WERI-Rb-1 (cell line): ENCODE measurements at regions not wholly inside any gene's neighbourhood (a gene's known extent, or its start where the extent isn't known, plus 50 kb on each side); places are given as distances from the start of the nearest gene placed in this dataset.

Experiments used
- DNase-seq: peaks from one replicate; pipeline ENCODE4 v3.0.0-alpha.2; 2020
- H3K27ac ChIP-seq: fragments of 250-450 bp; sonication (Bioruptor Pico); 2 replicates; pipeline ENCODE4 v1.5.1; 2020; ENCODE audit warnings: mild to moderate bottlenecking, moderate library complexity
- H3K27me3 ChIP-seq: fragments of 250-450 bp; sonication (Bioruptor Pico); 2 replicates; pipeline ENCODE4 v1.5.1; 2021; ENCODE audit warnings: mild to moderate bottlenecking, low read depth, moderate library complexity; ENCODE audit not compliant: insufficient read depth, severe bottlenecking
- H3K36me3 ChIP-seq: fragments of 250-450 bp; sonication (Bioruptor Pico); 2 replicates; pipeline ENCODE4 v1.5.1; 2020; ENCODE audit warnings: mild to moderate bottlenecking, moderate library complexity
- H3K4me3 ChIP-seq: 2 replicates; pipeline ENCODE4 v1.5.1; 2011; ENCODE audit warnings: low read depth, mild to moderate bottlenecking, control low read depth, low read length
- H3K9me3 ChIP-seq: fragments of 250-450 bp; sonication (Bioruptor Pico); 2 replicates; pipeline ENCODE4 v1.5.1; 2021; ENCODE audit warnings: mild to moderate bottlenecking, moderate library complexity; ENCODE audit not compliant: severe bottlenecking
- TF ChIP-seq, protein P1 (sequence below): IDR thresholded peaks from 2 replicates; pipeline ENCODE4 v1.5.1; 2011; ENCODE audit warnings: low read depth, mild to moderate bottlenecking, control low read depth, inconsistent platforms, low read length

GRCh38 chr5:93272108-93272507, 308.9 kb downstream of the NR2F1-AS1 start:
- Histone ChIP-seq H3K27me3 (no peaks in the 10 kb centered on the region), H3K27ac (no peak overlapping the region), H3K9me3 (no peaks in the 10 kb centered on the region), H3K4me3 (no peak overlapping the region), H3K36me3 (no peaks in the 10 kb centered on the region)
- no peak for DNase-seq
- TF ChIP-seq, protein P1, sequence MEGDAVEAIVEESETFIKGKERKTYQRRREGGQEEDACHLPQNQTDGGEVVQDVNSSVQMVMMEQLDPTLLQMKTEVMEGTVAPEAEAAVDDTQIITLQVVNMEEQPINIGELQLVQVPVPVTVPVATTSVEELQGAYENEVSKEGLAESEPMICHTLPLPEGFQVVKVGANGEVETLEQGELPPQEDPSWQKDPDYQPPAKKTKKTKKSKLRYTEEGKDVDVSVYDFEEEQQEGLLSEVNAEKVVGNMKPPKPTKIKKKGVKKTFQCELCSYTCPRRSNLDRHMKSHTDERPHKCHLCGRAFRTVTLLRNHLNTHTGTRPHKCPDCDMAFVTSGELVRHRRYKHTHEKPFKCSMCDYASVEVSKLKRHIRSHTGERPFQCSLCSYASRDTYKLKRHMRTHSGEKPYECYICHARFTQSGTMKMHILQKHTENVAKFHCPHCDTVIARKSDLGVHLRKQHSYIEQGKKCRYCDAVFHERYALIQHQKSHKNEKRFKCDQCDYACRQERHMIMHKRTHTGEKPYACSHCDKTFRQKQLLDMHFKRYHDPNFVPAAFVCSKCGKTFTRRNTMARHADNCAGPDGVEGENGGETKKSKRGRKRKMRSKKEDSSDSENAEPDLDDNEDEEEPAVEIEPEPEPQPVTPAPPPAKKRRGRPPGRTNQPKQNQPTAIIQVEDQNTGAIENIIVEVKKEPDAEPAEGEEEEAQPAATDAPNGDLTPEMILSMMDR: no peak

DNA sequence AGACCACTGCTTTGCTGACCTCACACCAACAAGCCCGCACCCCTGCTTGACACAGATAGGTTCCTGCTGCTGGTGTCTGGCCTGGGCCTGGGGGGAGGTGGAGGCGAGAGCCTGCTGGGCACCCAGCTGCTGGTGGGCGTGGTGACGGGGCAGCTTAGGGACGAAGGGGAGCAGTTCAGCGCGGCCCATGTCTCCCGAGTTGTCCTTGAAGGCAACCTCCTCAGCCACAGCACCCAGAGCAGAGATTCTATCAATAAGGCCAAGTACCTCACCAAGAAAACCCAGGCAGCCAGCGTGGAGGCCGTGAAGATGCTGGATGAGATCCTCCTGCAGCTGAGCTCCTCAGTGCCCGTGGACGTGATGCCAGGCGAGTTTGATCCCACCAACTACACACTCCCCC, 313.3 kb downstream of the NR2F1-AS1 start:
- Histone ChIP-seq H3K27me3 (no peaks in the 10 kb centered on the region), H3K9me3 (no peaks in the 10 kb centered on the region), H3K36me3 (no peaks in the 10 kb centered on the region), H3K27ac (no peak overlapping the region), H3K4me3 (no peak overlapping the region)
- TF ChIP-seq, protein P1: no peak
- DNase-seq: no peak

DNA sequence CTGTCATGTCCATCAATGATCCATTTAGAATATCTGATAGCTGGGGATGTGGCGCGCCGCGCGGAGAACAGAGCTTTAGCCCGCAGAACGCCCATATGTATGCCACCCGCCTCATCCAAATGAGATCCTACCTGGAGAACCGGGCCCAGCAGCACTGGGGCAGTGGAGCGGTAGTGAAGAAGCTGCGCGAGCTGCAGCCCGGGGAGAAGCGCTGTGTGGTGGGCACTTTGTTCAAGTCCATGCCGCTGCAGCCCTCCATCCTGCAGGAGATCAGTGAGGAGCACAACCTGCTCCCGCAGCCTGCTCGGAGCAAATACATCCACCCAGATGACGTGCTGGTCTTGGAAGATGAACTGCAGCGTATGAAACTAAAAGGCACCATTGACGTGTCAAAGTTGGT, 313.7 kb downstream of the NR2F1-AS1 start:
- TF ChIP-seq, protein P1: no peak
- H3K4me3 ChIP-seq: no peak overlapping the region
- DNase-seq: no peak
- no peaks in the 10 kb centered on the region for H3K27me3 ChIP-seq
- H3K9me3 ChIP-seq: no peaks in the 10 kb centered on the region
- H3K27ac ChIP-seq: no peak overlapping the region
- H3K36me3 ChIP-seq: no peaks in the 10 kb centered on the region

- Histone ChIP-seq H3K27me3 (no peaks in the 10 kb centered on the region), H3K36me3 (no peaks in the 10 kb centered on the region), H3K27ac (no peak overlapping the region), H3K9me3 (no peaks in the 10 kb centered on the region), H3K4me3 (no peak overlapping the region)
- DNase-seq: no peak
- TF ChIP-seq, protein P1: no peak
Observed at GRCh38 chr5:93257616-93258015, 323.4 kb downstream of the NR2F1-AS1 start.

DNA sequence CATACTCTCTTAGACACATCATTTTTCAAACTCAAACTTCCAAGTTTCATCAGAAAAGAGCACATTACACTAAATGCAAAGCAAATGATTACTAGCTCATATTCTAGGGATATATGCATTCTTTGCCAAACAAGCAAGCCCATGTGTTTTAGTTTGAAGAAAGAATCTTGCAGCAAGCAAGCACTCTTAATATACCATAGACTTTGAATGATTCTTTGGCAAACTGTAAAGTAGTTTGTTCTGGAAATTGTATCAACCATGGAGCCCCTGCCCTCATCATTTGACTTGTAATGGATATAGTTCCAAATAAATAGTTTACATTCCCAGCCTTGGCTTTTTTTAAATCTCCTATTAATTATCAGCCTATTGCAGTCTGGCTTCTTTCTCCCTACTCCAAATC, 325.2 kb downstream of the NR2F1-AS1 start:
- TF ChIP-seq, protein P1: no peak
- no peak for DNase-seq
- Histone ChIP-seq H3K27me3 (no peaks in the 10 kb centered on the region), H3K4me3 (no peak overlapping the region), H3K9me3 (no peaks in the 10 kb centered on the region), H3K36me3 (no peaks in the 10 kb centered on the region), H3K27ac (no peak overlapping the region)

GRCh38 chr5:93252165-93252564, 328.9 kb downstream of the NR2F1-AS1 start:
- H3K27ac ChIP-seq: no peak overlapping the region

More at GRCh38 chr5:93252165-93252564, 328.9 kb downstream of the NR2F1-AS1 start:
- Histone ChIP-seq H3K9me3 (no peaks in the 10 kb centered on the region), H3K36me3 (no peaks in the 10 kb centered on the region), H3K4me3 (no peak overlapping the region), H3K27me3 (no peaks in the 10 kb centered on the region)
- DNase-seq: peak; percentile 11
- TF ChIP-seq, protein P1: peak; percentile 23; the same call in 1 of the 2 replicates
